GM21367 (cell line): ENCODE measurements at regions not wholly inside any gene's neighbourhood (a gene's known extent, or its start where the extent isn't known, plus 50 kb on each side); places are given as distances from the start of the nearest gene placed in this dataset.
"Not testable (repeated sequence)": the region's sequence is repeated elsewhere in the genome, so short reads cannot be mapped to it uniquely, and the experiment has no call there.

Source experiments
- ATAC-seq: cut with Tn5 transposase; IDR thresholded peaks from one replicate; pipeline ENCODE4 v1.9.1; 2021; ENCODE audit not compliant: unreplicated experiment

- no peak for ATAC-seq
These were observed 503.9 kb upstream of the DAB2 start for GRCh38 chr5:39928709-39929108.

- no peak for ATAC-seq
These were observed 495.1 kb upstream of the DAB2 start for GRCh38 chr5:39919876-39920275.

GRCh38 chr5:39912906-39913305 is 488.1 kb upstream of the DAB2 start:
- no peak for ATAC-seq

GRCh38 chr5:39907267-39907951 is 482.6 kb upstream of the DAB2 start:
- ATAC-seq: not testable (repeated sequence)

GRCh38 chr5:39906146-39906545 is 481.4 kb upstream of the DAB2 start:
- no peak for ATAC-seq

GRCh38 chr5:39905356-39905755 is 480.6 kb upstream of the DAB2 start:
- ATAC-seq: no peak

- no peak for ATAC-seq
These were observed 477.8 kb upstream of the DAB2 start for GRCh38 chr5:39902626-39903025.

- ATAC-seq: no peak
These were observed 474.0 kb upstream of the DAB2 start for GRCh38 chr5:39898731-39899130.

GRCh38 chr5:39896706-39897105 is 471.9 kb upstream of the DAB2 start:
- no peak for ATAC-seq

GRCh38 chr5:39896104-39896503 is 471.3 kb upstream of the DAB2 start:
- no peak for ATAC-seq

- no peak for ATAC-seq
These were observed 467.9 kb upstream of the DAB2 start for GRCh38 chr5:39892708-39893107.

GRCh38 chr5:39891376-39891775 is 466.6 kb upstream of the DAB2 start:
- ATAC-seq: no peak

- ATAC-seq: no peak
These were observed 456.2 kb upstream of the DAB2 start for GRCh38 chr5:39880985-39881384.

GRCh38 chr5:39877479-39877878 is 452.7 kb upstream of the DAB2 start:
- no peak for ATAC-seq

- no peak for ATAC-seq
These were observed 451.4 kb upstream of the DAB2 start for GRCh38 chr5:39876146-39876545.

- ATAC-seq: no peak
These were observed 445.4 kb upstream of the DAB2 start for GRCh38 chr5:39870137-39870536.

GRCh38 chr5:39869396-39869795 is 444.6 kb upstream of the DAB2 start:
- ATAC-seq: no peak

GRCh38 chr5:39867923-39868322 is 443.1 kb upstream of the DAB2 start:
- no peak for ATAC-seq

- ATAC-seq: no peak
These were observed 439.3 kb upstream of the DAB2 start for GRCh38 chr5:39863926-39864552.

- ATAC-seq: no peak
These were observed 432.3 kb upstream of the DAB2 start for GRCh38 chr5:39857041-39857440.

- no peak for ATAC-seq
These were observed 430.1 kb upstream of the DAB2 start for GRCh38 chr5:39854771-39855410.

GRCh38 chr5:39850291-39850690 is 425.5 kb upstream of the DAB2 start:
- ATAC-seq: no peak
